Activated CD8-positive, alpha-beta T cell treated with anti-CD3 and anti-CD28 coated beads for 36 hours (primary cell): ENCODE measurements at regions not wholly inside any gene's neighbourhood (a gene's known extent, or its start where the extent isn't known, plus 50 kb on each side); places are given as distances from the start of the nearest gene placed in this dataset.

Source experiments
- ATAC-seq: fragments of 200-7000 bp; cut with Tn5 transposase; one replicate; pipeline ENCODE4 v1.10.0; 2021; ENCODE audit warnings: mild to moderate bottlenecking, moderate library complexity
- CTCF ChIA-PET: fragments of 350-600 bp; sonication (Branson Sonifier 250); formaldehyde crosslinking; loops from one replicate; lab custom pipeline; 2021; ENCODE audit warnings: antibody characterized with exemption; lab: Charles Lee
- POLR2A ChIA-PET: fragments of 350-600 bp; sonication (Branson Sonifier 250); formaldehyde crosslinking; loops from one replicate; lab custom pipeline; 2021; ENCODE audit warnings: antibody characterized with exemption; lab: Charles Lee
- DNase-seq: peaks from one replicate; pipeline ENCODE4 v3.0.0-alpha.2; 2020
- H3K27ac Mint-ChIP-seq: one replicate; pipeline ENCODE4 v1.8.0; 2021; ENCODE audit warnings: mild to moderate bottlenecking, mixed read lengths
- H3K27me3 Mint-ChIP-seq: one replicate; pipeline ENCODE4 v1.8.0; 2021; ENCODE audit warnings: mixed read lengths
- H3K36me3 Mint-ChIP-seq: one replicate; pipeline ENCODE4 v1.8.0; 2021; ENCODE audit warnings: low read depth, mixed read lengths
- H3K4me1 Mint-ChIP-seq: one replicate; pipeline ENCODE4 v1.8.0; 2021; ENCODE audit warnings: low read depth, mixed read lengths
- H3K4me3 Mint-ChIP-seq: one replicate; pipeline ENCODE4 v1.8.0; 2021; ENCODE audit warnings: mild to moderate bottlenecking, moderate library complexity, mixed read lengths
- H3K9me3 Mint-ChIP-seq: one replicate; pipeline ENCODE4 v1.8.0; 2021; ENCODE audit warnings: mixed read lengths
- CTCF ChIP-seq: fragments of 200-600 bp; IDR thresholded peaks from one replicate; pipeline ENCODE4 v1.8.0; 2022; ENCODE audit warnings: antibody characterized with exemption, mild to moderate bottlenecking
- intact Hi-C: fragments of 100-400 bp; cut with micrococcal nuclease; formaldehyde crosslinking; loops from one replicate; pipeline ENCODE4 v1.10.0; 2022

- CTCF ChIA-PET: no interaction called here
These were observed 435.5 kb downstream of the RAB38 start for GRCh38 chr11:87739766-87740165.

GRCh38 chr11:87739261-87739660 lies 436.0 kb downstream of the RAB38 start:
- H3K27me3 Mint-ChIP-seq: no peaks in the 10 kb centered on the region
- no peak for TF ChIP-seq CTCF
- no peaks in the 10 kb centered on the region for H3K36me3 Mint-ChIP-seq
- H3K4me1 Mint-ChIP-seq: no peaks in the 10 kb centered on the region
- intact Hi-C loops: no loop called here
- no peaks in the 10 kb centered on the region for H3K9me3 Mint-ChIP-seq
- ChIA-PET CTCF (no interaction called here), POLR2A (no interaction called here)
- no peak overlapping the region for H3K27ac Mint-ChIP-seq
- DNase-seq (no peak), ATAC-seq (no peak)
- H3K4me3 Mint-ChIP-seq: no peak overlapping the region

More at GRCh38 chr11:87739766-87740165, 435.5 kb downstream of the RAB38 start:
- Mint-ChIP-seq H3K9me3 (no peaks in the 10 kb centered on the region), H3K27ac (no peak overlapping the region), H3K36me3 (no peaks in the 10 kb centered on the region), H3K27me3 (no peaks in the 10 kb centered on the region), H3K4me1 (no peaks in the 10 kb centered on the region), H3K4me3 (no peak overlapping the region)
- no peak for TF ChIP-seq CTCF
- intact Hi-C loops: no loop called here
- DNase-seq (no peak), ATAC-seq (no peak)
- POLR2A ChIA-PET: no interaction called here

DNA sequence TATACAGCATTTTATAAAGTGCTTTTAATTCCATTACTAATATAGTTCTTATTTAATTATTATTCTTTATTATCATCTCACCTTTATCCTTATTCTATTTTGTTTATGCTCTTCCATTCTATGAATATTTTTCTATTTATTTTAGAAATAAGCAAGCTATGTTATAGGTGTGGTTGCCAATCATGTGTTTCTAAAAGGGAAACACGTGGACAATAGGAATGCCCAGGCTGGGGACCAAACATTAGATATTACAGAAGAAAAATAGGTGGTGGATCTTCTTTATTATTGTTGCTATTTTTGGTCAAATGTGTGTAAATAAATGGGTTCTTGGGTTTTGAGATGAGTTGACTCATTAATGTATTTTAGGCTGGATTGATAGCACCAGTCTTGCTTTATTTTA lies 438.3 kb downstream of the RAB38 start:
- H3K36me3 Mint-ChIP-seq: no peaks in the 10 kb centered on the region

DNA sequence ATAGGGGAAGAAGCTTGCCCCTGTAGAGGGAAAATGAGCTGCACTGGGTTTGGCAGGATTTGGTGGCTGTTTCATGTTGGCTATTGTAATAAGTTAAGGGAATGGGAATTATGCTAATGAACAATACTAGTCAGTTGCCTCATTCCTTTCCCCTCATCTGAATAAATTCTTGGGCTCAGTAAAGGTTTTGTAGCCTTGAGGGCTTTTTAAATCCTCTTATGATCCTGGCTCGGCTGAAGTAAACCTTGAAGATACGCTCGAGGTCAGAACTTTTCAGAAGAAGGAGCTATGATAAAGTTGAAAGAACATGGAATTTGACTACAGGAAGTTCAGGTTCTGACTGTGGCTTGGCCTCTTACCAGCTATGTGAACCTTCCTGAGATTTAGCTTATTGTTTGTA lies 448.7 kb downstream of the RAB38 start:
- DNase-seq (no peak), ATAC-seq (no peak)
- Mint-ChIP-seq H3K4me1 (no peaks in the 10 kb centered on the region), H3K4me3 (no peak overlapping the region), H3K36me3 (no peaks in the 10 kb centered on the region), H3K27ac (no peak overlapping the region), H3K9me3 (peaks cover 2% of the 10 kb centered on the region), H3K27me3 (no peaks in the 10 kb centered on the region)
- TF ChIP-seq CTCF: no peak
- CTCF ChIA-PET: no interaction called here
- intact Hi-C loops: no loop called here
- POLR2A ChIA-PET: interaction anchor here (0.7 kb wide), 1 partner anchor 9 kb away, joined by 3 read pairs; no protein-coding TSS in a partner anchor

More for the DNA sequence above, 438.3 kb downstream of the RAB38 start:
- TF ChIP-seq CTCF: no peak
- no peak overlapping the region for H3K27ac Mint-ChIP-seq
- H3K4me1 Mint-ChIP-seq: no peaks in the 10 kb centered on the region
- no peak for DNase-seq
- intact Hi-C loops: no loop called here
- ATAC-seq: no peak
- H3K9me3 Mint-ChIP-seq: no peaks in the 10 kb centered on the region
- CTCF ChIA-PET: no interaction called here
- H3K27me3 Mint-ChIP-seq: no peaks in the 10 kb centered on the region
- H3K4me3 Mint-ChIP-seq: no peak overlapping the region
- POLR2A ChIA-PET: no interaction called here

DNA sequence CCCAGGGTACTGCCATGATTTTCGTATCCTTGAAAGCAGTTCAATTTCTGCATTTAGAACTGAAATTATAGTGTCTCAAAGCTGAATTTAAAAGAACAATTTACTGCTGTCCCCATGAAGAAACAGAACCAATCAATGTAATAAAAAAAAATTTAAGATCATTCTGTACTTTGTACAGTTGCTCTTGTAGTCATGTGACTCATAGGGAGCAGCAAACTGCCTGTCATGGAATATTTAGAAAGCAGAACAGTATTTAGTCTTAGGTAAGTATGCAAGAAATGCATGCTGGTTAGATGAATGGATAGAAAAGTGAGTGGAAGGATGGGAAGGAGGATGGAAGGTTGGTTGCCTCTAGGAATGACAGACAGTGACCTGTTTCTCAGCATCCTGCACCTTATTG lies 450.9 kb downstream of the RAB38 start:
- intact Hi-C loops: no loop called here
- H3K9me3 Mint-ChIP-seq: no peaks in the 10 kb centered on the region
- H3K4me3 Mint-ChIP-seq: no peak overlapping the region
- DNase-seq (no peak), ATAC-seq (no peak)
- CTCF ChIA-PET: no interaction called here
- TF ChIP-seq CTCF: no peak
- no peaks in the 10 kb centered on the region for H3K4me1 Mint-ChIP-seq
- H3K27me3 Mint-ChIP-seq: no peaks in the 10 kb centered on the region
- no peak overlapping the region for H3K27ac Mint-ChIP-seq
- no peaks in the 10 kb centered on the region for H3K36me3 Mint-ChIP-seq
- POLR2A ChIA-PET: no interaction called here
